ENCODE measurements at regions not wholly inside any gene's neighbourhood (a gene's known extent, or its start where the extent isn't known, plus 50 kb on each side); places are given as distances from the start of the nearest gene placed in this dataset.

DNA sequence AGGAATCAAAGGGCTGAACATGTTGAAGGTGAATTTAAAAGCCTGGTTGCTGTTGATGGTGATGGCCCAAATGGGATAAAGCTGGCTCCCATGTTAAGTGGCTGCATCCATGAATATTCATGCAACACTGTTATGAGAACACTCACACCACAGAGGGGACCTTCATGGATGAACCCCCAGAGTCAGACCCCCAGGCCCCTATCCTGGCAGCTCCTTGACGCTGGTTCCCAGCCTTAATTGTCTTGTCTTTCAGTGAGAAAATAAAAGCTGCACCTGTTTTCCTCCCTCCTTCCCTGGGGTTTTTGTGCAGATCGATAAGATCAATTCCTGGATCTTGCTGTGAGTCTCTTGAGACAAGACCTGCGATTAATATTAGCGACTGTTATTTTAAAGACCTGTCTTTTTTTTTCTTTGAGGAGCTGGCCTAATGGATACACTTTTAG is 371.7 kb downstream of the ICE1 start:
- no peak for TF ChIP-seq POLR2A (IDR thresholded peaks at IDR 0.05)
- TF ChIP-seq, protein P1, sequence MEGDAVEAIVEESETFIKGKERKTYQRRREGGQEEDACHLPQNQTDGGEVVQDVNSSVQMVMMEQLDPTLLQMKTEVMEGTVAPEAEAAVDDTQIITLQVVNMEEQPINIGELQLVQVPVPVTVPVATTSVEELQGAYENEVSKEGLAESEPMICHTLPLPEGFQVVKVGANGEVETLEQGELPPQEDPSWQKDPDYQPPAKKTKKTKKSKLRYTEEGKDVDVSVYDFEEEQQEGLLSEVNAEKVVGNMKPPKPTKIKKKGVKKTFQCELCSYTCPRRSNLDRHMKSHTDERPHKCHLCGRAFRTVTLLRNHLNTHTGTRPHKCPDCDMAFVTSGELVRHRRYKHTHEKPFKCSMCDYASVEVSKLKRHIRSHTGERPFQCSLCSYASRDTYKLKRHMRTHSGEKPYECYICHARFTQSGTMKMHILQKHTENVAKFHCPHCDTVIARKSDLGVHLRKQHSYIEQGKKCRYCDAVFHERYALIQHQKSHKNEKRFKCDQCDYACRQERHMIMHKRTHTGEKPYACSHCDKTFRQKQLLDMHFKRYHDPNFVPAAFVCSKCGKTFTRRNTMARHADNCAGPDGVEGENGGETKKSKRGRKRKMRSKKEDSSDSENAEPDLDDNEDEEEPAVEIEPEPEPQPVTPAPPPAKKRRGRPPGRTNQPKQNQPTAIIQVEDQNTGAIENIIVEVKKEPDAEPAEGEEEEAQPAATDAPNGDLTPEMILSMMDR (IDR thresholded peaks at IDR 0.05) = no peak
